GM18951 (cell line): ENCODE measurements at regions not wholly inside any gene's neighbourhood (a gene's known extent, or its start where the extent isn't known, plus 50 kb on each side); places are given as distances from the start of the nearest gene placed in this dataset.

Source experiments
- POLR2A ChIP-seq: IDR thresholded peaks from 4 replicates; pipeline ENCODE4 v1.6.1; 2011; ENCODE audit warnings: mild to moderate bottlenecking; ENCODE audit not compliant: insufficient read length, insufficient read depth; ENCODE audit errors: extremely low read depth
- in situ Hi-C: fragments of 300-500 bp; cut with MboI; formaldehyde crosslinking; loops from one replicate; pipeline ENCODE4 v1.12.0; 2022; ENCODE audit warnings: low sequenced_read_pairs, mixed read lengths, inconsistent platforms; ENCODE audit not compliant: unreplicated experiment

DNA sequence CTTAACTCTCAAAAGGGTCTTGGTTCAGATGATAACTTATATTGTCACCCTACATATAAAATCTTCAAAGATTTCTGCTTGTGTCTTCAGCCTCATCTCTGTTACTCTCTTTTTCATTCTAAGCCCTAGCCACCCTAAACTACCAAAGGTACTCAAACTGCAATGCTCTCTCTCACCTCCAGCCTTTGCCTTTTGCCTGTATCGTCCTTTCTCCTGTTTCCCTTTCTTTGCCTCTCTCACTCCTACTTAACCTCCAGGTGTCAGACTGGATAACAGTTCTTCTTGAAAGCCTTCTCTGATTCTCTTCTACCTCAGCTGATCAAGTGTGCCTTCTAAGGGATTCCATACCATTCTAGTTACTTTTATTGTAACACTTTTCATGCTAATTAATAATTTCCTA lies 149.8 kb downstream of the SERPINI1 start:
- TF ChIP-seq POLR2A = no peak
- in situ Hi-C loops = loop anchor here (25.0 kb wide), 1 partner anchor 498 kb away; the partner anchor contains the start of gene ZBBX

DNA sequence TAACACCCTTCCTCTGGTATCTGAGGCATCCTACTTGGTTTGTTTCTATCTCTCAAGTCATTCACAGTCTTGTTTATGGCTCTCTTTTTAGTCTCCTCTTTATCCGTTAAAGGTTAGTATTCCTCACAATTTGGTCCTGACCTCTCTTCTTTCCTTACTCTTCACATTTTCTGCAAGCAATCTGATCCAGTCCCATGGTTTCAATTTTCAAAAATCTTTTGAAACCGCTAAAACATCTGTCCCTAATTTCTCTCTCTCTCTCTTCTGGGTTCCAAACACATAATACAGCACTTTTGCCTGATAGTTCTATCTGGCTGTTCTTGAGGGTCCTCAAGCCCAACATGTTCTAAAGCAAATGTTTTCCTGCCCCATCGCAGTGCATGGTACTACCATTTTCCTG lies 149.0 kb downstream of the SERPINI1 start:
- no peak for TF ChIP-seq POLR2A
- in situ Hi-C loops = loop anchor here (25.0 kb wide), 1 partner anchor 497 kb away; the partner anchor contains the start of gene ZBBX

DNA sequence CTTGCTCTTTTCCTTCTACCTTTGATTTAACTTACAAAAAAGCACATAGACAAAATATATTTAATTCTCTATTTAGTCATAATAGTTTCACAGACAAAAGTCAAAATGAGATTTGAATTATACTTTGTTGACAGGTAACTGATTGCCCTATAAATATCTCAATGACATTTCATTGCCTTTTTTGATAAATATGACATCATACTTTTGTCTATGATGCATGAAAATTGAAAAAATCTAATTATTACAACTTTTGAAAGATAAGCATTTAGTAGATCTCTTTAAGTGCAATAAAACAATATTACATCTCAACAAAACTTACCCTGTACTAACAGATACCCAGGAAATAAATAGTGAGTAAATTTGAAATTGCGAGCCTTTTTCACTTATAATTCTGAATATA lies 147.9 kb downstream of the SERPINI1 start:
- in situ Hi-C loops = loop anchor here (25.0 kb wide), 1 partner anchor 496 kb away; the partner anchor contains the start of gene ZBBX
- TF ChIP-seq POLR2A = no peak

DNA sequence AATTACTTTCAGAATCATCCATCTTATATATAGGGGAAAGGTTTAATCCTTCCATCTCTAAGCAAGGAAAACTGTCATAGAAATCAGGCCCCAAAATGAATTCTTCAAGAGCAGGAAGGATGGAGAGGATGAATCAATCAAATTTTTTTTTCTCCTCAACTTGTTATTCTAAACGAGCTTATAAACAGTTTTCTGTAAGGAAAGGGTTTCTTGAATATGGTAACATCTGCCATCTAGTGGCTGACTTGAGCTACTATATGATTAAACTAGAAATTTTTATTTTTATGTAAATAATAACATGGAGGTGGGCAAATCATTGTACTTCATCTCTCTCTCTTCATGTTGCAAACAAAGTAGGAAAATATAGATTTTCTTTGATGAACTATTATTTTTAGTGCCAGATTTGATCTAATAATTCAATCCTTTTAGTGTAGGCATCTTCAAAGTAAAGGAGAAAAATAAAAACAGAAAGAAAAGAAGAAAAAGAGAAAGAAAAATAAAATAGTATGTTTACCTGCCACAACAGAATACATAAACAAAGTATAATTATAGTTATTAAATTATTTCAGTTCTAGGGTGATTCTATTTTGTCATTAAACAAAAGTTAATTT lies 146.6 kb downstream of the SERPINI1 start:
- in situ Hi-C loops = loop anchor here (25.0 kb wide), 1 partner anchor 495 kb away; the partner anchor contains the start of gene ZBBX
- no peak for TF ChIP-seq POLR2A

DNA sequence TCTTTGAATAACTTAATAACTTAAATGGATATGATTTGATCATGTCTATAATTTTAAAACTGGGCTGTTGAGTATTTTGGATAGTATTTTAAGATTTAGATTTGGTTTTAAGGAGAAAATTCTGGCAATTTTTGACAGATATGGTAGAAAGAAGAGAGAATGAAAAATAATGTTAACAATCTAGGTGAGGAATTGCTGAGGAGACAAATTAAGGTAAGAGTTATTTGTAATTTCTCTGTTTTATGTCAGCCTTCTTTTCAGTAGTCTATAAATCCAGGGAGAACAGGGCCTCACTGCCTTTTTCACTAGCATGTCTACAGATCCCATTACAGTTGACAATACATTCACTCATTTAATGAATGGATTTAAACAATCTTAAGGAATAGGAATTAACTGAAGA lies 144.7 kb downstream of the SERPINI1 start:
- TF ChIP-seq POLR2A = no peak
- in situ Hi-C loops = loop anchor here (25.0 kb wide), 1 partner anchor 493 kb away; the partner anchor contains the start of gene ZBBX

DNA sequence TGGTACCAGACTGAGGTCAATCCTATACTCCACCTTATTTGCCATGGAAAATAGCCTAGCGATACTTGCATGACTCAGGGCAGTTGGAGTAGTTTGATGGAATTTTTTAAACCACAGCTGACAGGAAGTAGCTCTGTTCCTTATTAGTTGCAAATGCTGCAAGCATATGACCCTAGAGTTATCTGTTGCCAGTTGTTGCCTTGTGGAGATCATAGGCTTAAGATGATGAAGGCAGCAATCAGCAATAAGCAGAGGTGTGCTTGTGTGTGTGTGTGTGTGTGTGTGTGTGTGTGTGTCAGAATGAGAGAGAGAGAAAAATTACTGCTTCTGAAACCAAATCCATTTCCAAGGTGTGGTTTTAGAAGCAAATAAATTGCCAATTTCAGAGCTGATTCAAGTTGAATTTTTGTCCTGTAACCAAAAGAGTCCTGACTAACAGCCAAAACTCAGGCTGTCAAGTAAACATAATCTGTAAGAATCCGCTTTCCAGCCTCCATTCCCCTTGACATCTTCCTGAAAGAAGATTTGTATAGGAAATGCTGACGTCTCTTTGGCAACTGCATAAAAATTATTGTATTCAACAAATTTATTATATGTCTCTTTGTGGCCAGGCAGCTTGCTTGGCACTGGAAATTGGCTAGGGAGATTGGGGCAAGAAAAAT lies 141.2 kb downstream of the SERPINI1 start:
- in situ Hi-C loops = loop anchor here (25.0 kb wide), 1 partner anchor 489 kb away; the partner anchor contains the start of gene ZBBX
- TF ChIP-seq POLR2A = no peak
